HG03064 (cell line): ENCODE measurements at regions not wholly inside any gene's neighbourhood (a gene's known extent, or its start where the extent isn't known, plus 50 kb on each side); places are given as distances from the start of the nearest gene placed in this dataset.

Experiments used
- ATAC-seq: cut with Tn5 transposase; IDR thresholded peaks from one replicate; pipeline ENCODE4 v1.9.1; 2021; ENCODE audit warnings: low read depth; ENCODE audit not compliant: unreplicated experiment

DNA sequence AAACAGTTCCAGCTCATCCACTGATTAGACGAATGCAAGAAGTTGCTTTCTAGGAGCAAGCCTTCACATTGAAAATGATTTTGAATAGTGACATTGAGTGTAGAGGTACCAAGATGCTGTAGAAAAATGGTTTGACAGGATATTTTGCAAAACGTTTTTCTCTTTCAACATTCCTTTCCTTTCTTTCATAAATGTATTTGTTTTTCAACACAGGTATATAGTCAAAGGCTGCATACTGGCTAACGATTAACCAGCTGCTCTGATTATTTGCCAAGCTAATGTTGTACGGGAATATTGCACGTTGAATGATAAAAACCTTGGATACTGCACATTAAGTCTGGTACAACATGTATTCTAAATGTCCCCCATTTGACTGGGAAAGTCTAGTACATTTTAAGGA is 78.8 kb upstream of the TENT5A start:
- no peak for ATAC-seq

- no peak for ATAC-seq
These were observed 74.3 kb upstream of the TENT5A start for GRCh38 chr6:81826784-81827183.

DNA sequence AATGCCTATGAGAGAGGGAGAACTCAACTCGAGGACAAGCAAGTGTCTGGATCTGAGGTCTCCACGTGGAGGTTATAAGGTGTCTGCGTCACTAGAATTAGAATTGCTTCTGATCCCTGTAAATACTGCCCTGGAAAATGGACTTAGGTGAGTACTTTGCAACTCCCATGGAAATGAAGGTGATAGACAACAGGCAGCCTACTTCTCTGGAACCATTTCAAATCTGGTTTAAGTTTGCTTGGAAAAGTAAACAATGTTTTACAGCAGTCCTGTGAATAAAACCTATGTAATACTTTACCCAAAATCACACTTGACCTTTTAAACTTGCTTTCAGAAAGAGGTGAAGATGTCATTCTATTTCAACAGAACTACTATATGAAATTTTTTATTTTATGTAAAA is 70.1 kb upstream of the TENT5A start:
- no peak for ATAC-seq

DNA sequence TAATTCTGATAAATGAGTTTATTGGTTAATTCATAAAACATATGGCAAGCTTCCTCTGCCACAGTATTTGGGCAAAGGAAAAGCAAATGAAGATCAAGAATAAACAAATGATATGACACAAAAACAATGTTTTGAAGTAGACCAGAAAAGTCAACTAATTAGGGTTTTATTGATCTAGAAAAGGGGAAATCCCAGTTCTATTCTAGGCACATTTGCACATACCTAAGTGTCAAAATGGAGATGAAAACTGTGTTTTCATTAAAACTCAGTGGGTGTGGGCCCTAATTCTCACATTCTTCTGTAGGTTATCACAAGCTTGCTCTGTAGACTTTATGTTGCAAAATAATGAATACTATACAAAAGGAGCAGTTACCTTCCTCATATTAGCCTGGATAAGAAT is 69.0 kb upstream of the TENT5A start:
- no peak for ATAC-seq

DNA sequence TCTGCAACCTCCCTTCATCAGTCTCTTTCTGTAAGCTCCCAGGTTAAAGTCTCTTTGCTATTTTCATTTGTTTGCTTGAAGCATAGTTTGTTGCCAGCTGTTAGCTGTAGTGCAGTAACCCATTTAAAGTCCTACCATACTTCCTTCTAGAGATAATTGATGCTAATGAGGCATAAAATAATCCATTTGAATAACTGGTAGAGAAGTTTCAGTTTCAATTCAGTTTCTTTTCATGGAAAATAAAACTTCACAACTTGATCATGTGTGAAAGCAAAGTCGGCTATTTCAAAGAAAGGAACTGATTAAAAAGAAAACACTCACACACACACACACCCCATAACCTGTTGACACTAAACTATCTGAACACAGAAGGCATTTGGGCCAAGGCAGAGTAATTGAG is 68.5 kb upstream of the TENT5A start:
- ATAC-seq: no peak

DNA sequence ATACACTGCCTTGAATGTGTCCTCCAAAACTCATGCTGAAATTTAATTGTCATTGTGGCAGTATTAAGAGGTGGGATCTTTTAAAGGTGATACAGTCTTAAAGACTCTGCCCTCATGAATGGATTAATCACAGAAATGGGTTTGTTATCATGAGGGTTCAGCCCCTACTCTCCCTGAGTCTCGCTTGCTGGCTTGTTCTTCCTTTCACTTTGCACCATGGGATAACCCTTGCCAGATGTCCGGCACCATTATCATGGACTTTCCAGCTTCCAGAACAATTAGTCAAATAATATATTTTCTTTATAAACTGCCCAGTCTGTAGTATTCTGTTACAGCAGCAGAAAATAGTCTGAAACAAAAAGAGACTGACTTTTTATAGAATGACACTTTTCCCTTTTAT is 67.9 kb upstream of the TENT5A start:
- no peak for ATAC-seq

DNA sequence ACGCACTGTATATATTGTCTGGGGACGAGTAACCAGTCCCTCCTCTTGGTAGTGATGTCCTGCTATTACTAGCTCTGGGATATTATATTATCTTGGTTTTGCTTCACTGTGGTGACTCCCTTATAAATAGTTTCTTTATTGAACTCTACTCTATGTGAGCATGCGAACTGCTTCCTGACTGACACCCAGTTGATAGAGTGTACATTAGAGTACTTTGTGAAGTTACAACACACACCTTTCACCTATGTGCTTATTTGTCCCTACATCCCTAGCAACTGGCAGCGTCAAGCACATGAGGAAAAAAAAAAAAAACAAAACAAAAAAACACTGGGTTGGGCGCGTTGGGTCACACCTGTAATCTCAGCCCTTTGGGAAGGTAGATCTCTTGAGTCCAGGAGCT is 67.3 kb upstream of the TENT5A start:
- ATAC-seq: no peak

- ATAC-seq: no peak
These were observed 66.5 kb upstream of the TENT5A start for GRCh38 chr6:81818901-81819361.

GRCh38 chr6:81816380-81816779 is 63.9 kb upstream of the TENT5A start:
- ATAC-seq: no peak

DNA sequence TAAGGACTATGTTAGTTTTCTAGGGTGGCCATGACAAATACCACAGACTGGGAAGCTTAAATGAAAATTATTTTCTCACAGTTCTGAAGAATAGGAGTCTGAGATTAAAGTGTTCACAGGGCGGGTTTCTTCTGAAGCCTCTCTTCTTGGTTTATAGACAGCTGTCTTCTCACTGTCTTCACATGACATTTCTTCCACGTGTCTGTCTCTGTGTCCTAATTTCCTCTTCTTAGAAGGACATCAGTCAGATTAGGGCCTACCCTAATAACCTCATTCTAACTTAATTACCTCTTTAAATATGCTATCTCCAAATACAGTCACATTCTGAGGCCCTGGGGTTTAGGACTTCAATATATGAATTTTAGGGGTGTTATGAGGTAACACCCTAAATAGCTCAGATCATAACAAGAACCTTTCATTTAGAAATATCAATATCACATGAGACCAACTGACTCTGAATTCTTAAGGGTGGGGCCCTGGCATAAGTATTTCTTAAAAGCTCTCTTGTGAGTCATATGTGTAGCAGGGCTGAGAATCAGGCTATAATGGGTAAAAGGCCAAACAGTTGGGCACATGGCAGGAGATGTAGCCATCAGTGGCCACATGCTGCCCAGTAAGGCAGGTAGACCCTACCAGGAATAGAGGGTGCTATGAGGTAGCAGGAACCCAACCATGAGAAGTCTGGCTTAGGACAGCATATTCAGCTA is 62.0 kb upstream of the TENT5A start:
- ATAC-seq: no peak

DNA sequence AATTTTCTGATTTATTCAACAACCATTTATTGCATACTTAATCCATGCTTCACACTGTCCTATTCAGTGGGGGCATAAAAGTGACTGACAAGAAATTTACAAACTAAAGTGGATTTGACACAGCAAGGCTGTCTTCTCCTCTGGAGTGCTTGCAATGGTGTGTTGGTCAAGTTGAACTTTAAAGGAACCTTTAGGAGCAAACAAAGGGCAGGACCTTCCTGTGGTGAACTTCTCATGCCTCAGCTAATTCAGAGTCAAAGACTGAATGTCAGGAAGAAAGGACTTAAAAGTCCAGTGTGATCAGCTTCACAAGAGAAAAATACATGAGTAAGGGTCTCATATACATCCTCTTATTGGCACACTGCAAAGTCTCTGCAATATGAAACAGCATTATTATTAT is 60.8 kb upstream of the TENT5A start:
- no peak for ATAC-seq

DNA sequence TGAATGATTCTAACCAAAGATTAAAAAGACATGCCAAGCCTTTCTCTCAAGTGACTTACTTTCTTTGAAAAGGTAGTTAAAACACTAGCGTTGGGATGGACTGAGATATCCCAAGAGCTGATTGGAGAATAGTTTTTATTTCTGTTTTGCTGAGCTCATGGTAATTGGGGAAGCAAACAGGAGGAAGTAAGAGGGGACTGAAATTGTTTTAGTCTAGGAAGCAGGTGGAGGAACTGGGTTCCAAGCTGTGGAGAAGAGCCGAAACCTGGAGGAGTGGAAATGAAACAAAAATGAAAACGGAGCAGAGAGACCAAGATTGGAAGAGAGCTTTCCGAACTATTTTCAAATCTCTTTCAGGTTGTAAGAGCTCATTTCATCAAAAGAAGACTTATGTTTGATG is 59.9 kb upstream of the TENT5A start:
- ATAC-seq: no peak

DNA sequence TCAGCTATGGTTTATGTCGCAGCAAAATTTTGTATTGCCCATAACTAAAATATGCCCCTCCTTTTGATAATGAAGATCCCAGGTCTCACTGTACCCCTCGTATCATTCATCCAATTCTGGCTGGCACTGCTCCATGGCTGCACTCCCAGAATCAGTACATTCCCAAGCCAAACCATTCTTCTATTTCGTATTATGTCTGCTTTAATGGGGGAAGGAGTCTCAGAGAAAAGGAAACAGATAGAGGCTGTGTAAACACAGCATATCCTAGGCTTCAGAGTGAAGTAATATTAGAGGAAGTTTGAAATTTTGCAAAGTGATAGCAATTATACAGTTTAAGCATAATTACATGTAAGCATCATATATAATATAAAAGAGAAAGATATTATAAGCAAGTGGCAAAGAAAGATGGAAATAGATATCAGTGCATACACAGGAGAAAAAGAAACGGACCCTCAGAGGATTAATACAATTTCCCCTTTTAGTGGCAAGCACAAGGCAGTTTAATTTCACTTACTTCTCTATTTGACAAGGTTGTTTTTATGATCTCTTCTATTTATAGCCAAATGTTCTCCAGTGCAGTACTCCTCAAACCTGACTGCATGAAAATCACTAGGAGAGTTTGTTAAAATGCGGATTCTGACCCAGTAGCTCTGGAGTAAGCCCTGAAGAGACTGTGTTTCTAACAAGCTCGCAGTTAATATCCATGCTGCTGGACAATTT is 56.5 kb upstream of the TENT5A start:
- no peak for ATAC-seq

DNA sequence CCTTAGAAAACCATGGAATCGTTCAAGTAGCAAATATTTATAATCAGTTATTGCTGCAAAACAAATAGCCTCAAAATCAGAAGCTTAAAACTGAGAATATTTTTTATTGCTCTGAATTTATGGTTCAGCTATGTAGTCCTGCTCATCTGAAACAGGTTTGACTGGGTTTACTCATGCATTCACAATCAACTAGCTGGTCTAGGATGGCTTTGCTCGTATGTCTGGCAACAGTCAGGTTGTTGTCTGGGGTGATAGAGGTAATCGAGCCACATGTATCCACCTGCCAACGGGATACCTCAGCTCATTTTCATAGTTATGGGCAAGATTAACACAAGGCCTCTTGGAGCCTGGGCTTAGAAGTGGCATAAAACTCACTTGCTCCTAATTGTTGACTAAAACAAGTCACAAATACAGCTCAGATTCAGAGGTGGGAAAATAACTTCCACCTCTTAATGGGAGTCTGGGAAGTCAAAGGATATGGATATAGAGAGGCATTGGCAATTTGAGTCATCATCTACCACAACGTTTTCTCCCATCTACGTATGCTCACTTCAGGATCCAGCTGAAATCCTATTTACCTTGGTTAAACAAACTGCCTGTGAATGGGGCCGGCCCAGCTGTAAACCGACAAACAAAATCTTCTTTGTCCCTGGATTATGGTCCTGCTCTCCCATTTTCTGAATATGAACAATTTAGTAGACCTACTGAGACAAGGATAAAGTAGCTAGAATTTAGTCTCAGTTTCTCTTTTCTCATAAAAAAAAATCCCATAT is 54.5 kb upstream of the TENT5A start:
- no peak for ATAC-seq

GRCh38 chr6:81802356-81802755 is 49.9 kb upstream of the TENT5A start:
- no peak for ATAC-seq
